GM18909 (cell line): ENCODE measurements at regions not wholly inside any gene's neighbourhood (a gene's known extent, or its start where the extent isn't known, plus 50 kb on each side); places are given as distances from the start of the nearest gene placed in this dataset.
"Not testable (repeated sequence)": the region's sequence is repeated elsewhere in the genome, so short reads cannot be mapped to it uniquely, and the experiment has no call there.

Source experiments
- ATAC-seq: cut with Tn5 transposase; IDR thresholded peaks from one replicate; pipeline ENCODE4 v1.9.1; 2021; ENCODE audit warnings: mild to moderate bottlenecking; ENCODE audit not compliant: unreplicated experiment, poor library complexity

- ATAC-seq, result no peak
Measured at GRCh38 chr2:56018267-56018666, 94.7 kb upstream of the EFEMP1 start.

DNA sequence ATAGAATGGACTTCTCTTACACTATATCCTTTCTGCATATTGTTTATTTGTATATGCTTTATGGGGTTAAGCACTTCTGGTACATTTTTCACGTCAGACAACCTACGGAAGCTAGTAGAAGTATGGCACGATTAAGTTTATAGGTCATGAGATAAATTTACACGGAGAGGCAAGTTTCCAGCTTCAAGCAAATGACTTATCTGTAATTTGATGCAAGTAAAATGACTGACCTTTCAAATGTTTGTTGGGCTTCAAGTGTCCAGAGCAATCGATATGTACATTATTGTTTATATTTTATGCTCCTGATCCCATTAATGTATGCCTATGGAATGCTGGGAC is 97.5 kb upstream of the EFEMP1 start:
- ATAC-seq, result no peak

DNA sequence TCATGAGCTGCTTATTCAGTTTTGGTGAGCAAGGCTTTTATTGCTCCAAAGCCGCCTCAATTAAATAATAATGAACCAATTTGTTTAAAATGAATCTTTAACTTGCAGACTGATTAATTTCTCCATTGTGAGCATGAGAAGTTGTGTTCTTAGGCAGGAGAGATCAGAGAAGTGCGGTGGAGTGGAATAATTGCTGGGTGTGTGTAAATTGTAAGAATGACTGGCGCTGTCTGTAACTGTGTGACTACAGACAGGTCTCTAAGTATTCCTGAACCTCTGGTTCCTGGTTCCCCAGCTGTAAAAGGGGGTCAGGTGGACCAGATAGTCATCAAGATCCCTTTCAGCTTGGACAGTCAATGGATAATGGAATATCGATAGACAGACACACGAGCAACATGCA is 98.0 kb upstream of the EFEMP1 start:
- no peak for ATAC-seq

GRCh38 chr2:56025469-56026193 is 102.0 kb upstream of the EFEMP1 start:
- ATAC-seq, result no peak

DNA sequence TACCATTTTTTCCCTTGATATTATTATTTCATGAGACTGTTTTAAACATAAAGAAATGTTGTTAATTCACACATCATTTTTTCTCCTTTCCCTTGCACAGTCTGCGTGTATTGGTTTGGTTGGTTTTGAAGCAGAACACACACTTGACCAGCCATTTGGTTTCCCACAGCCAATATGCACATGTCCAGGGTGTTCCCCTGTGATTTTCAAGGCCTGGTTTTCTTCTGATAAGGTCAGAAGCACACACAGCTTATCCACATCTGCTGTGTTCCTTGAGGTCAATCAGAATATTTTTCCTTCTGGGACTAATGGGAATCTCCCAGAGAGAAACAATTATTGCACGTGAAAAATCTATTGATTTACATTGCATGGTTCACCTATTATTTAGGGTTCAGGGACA is 103.2 kb upstream of the EFEMP1 start:
- ATAC-seq, result no peak

GRCh38 chr2:56030062-56030461 is 106.5 kb upstream of the EFEMP1 start:
- ATAC-seq, result no peak

GRCh38 chr2:56030901-56031300 is 107.3 kb upstream of the EFEMP1 start:
- no peak for ATAC-seq

GRCh38 chr2:56034258-56034657 is 110.7 kb upstream of the EFEMP1 start:
- no peak for ATAC-seq

DNA sequence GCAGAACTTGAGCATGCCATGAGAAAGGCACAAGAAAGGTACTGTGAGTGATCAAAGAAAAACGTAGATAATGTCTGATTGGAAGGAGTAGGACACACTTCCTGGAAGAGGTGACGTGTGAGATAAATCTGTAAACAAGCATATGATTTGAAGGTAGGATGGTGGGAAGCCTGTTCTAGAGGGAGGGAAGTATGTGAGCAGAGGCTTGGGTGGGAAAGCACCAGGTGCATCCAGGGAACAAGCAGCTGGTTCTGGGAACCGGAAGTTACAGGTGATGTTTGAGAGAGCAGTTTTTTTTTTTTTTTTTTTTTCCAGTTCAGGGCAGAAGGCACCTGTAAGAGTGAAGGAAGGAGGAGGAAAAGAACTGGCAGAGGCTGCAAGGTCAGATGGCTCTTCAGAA is 116.6 kb upstream of the EFEMP1 start:
- no peak for ATAC-seq

DNA sequence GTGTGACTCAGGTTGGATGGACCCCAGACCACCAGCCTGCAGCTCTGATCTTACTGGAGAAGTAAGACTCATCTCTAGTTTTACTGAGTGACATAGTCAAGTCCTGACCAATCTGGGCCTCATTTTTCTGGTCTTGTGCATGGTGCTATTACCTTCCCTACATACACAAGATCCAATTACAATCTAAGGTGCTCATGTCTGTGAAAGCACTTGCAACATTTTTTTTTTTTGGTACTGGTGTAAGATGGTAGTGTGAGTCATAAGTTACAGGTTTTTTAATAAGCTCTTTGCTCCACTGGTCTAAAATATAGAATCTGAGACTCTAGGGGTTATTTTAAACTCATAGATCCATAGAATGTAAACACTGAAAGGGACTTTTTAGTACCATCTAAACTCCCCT is 117.3 kb upstream of the EFEMP1 start:
- ATAC-seq, result no peak

DNA sequence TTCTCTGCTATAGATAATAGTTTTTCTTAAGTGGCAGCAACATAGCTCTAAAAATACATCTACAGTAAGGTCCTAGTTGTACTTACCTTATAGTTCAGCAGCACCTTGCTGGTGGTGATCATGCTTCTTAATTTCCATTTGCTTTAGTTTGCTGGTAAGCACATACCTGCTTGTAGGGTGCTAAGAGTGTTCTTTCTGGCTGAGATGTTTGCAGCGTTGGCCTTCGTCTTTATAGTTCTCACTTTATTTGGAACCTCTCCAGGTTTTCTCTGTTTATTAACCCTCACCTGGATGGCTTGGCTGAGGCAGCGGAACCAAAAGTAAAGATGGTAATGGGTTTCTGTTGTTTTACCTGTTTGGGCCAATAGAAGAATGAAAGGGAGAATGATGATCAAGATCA is 123.6 kb upstream of the EFEMP1 start:
- no peak for ATAC-seq

DNA sequence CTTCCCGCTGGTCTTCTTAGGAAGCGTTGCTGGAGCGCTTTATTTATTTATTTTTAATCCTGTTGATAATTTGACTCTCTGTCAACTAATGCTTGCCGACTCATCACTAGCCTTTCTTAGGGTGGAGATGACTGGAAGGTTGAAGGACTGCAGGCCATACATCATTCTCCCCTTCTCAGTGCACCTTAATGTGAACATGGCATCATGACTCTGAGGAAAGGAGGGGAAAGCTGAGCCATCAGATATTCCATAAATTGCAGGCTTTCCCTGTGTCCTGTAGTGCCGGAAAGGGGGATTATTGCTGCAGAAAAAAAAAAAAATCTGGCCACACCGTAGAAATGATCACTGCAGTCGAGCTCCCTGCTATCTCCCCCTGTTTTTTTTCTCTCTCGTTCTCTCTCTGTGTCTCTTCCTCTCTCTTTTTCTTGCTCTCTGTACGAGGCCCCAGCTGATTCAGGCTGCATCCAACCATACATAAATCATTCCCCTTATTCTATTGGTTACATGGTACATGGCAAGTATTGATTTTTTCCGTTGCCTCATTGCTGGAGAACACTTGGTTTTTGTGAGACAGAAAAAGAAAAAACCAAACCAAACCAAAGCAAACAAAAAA is 125.8 kb upstream of the EFEMP1 start:
- ATAC-seq, result no peak

DNA sequence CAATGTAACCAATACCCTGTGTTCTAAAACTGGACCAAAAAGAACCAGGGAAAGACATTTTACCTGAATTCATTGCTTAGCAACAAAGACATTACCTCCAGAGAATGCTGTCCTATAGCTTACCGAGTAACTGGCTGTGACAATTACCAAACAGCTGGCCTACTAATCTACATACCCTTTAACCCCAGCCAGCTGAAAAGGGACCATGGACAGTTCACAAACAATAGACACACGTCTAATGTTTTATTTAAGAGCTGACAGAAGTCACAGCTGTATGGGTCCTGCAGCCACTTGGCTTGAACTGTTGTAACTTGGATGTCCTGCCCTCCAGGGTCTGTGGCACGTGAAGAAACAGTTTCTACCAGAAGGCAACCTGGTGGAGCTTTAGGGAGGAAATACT is 130.1 kb upstream of the EFEMP1 start:
- no peak for ATAC-seq

GRCh38 chr2:56055405-56055804 is 128.4 kb upstream of the CCDC85A start:
- no peak for ATAC-seq

- ATAC-seq, result not testable (repeated sequence)
Measured at GRCh38 chr2:56061327-56061726, 122.5 kb upstream of the CCDC85A start.

DNA sequence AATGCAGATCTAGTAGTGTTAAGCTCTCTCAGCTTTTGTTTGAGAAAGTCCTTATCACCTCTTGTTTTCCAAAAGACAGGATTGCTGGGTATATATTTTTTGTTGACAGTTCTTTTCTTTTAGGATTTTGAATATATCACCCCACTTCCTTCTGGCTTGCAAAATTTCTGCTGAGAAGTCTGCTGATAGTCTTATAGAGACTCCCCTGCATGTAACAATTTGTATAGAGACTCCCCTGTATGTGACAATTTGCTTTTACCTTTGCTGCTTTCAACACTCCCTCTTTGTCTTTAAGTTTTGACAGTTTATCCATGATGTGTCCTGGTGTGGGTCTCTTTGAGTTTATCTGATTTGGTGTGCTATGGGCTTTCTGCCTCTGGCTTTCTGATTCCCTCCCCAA is 115.0 kb upstream of the CCDC85A start:
- ATAC-seq, result no peak

- ATAC-seq, result no peak
Measured at GRCh38 chr2:56077359-56077915, 106.4 kb upstream of the CCDC85A start.

GRCh38 chr2:56082665-56083064 is 101.1 kb upstream of the CCDC85A start:
- no peak for ATAC-seq

DNA sequence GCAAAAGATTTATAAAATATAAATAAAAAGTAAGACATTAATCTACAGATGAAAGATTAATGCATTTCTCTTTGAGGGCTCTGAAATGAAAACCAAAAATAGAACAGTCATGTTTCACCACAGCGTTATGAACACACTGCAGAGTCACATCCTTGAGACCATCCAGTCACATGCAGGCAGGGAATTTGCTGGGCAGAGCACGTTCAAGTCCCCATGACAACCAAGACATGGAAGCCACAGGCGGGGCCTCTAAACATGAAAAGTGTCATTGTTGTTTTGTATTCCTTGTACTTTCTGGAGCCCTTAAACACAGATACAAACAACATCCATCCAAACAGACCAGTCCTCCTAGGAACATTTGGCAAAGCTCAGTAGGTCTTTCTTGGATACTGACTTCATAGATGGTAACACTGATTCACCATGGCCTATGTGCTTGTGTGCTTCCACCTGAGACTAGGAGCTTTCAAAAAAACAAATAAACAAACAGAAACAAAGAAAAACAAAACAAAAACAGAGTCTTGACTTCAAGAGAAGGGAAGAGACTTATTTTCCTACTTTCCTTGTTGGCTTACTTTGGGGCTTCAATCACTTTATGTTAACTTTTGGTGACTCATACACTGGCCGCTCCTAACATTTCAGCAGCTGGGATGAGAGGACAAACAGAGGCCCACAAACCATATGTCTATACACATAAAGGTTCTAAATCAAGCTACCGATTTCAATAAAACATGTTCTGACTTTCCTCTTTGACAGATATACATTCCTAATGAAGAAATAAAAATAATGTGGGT is 99.5 kb upstream of the CCDC85A start:
- no peak for ATAC-seq

DNA sequence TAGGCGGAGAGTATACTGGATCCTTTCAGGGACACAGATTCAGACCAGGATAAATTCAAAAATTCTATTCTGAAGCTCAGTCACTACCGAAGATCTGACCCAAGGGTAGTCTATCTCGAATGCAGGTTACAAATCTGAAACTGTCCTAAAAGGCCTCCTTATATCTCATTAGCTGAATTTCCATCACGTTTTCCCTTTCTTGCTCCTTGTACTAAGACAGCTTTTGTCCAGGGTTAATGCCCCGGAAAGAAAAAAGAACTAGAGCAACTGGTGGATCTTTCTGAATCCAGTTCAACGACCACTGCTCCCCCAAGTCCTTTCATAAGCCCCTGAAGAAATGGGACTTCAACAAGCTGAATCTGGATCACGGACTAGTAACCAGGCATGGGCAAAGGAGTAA is 97.5 kb upstream of the CCDC85A start:
- ATAC-seq, result no peak

DNA sequence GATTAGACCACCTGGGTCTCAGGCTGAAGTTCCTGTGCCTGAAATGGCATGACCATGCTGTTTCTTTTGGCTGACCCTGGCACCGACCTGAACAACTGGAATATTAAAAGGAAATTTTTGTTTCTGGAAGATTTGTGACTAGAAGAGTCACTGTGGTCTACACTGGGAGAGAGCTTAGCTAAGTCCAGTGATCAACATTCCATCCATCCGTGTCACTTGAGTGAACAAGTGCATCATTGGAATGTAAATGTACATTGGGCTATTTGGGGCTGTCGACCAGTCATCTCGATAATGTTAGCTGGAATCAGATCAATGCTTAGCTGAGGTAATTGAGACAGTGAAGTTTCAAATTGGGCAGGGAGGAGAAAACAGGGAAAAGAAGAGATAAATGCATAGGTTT is 95.4 kb upstream of the CCDC85A start:
- ATAC-seq, result no peak
